Small intestine (tissue), 7 donors: ENCODE measurements at regions not wholly inside any gene's neighbourhood (a gene's known extent, or its start where the extent isn't known, plus 50 kb on each side); places are given as distances from the start of the nearest gene placed in this dataset.

Source experiments
- DNase-seq, 2 donors: peaks; one replicate each; pipeline versions ENCODE4 v3.0.0 to v3.0.0-alpha.2; 2013
- FAIRE-seq: peaks from 2 replicates; lab custom pipeline; 2012; peaks lifted over from hg19 to GRCh38; lab: Jason Lieb, UNC
- H3K27ac ChIP-seq, 3 donors: one replicate each; pipeline ENCODE4 v1.5.1; 2013; ENCODE audit warnings: low read length in 2 of 3, mild to moderate bottlenecking in 2 of 3, control low read depth in 1 of 3, inconsistent platforms in 1 of 3, low read depth in 1 of 3, moderate library complexity in 1 of 3
- H3K27me3 ChIP-seq, 3 donors: one replicate each; pipeline ENCODE4 v1.6.1; 2013; ENCODE audit warnings: low read length in 3 of 3, inconsistent platforms in 1 of 3; ENCODE audit not compliant: control insufficient read depth in 3 of 3, insufficient read depth in 3 of 3
- H3K36me3 ChIP-seq, 3 donors: one replicate each; pipeline ENCODE4 v1.6.1; 2013; ENCODE audit warnings: low read length in 3 of 3, inconsistent platforms in 1 of 3, low read depth in 1 of 3, mild to moderate bottlenecking in 1 of 3, moderate library complexity in 1 of 3; ENCODE audit not compliant: control insufficient read depth in 3 of 3, insufficient read depth in 2 of 3
- H3K4me1 ChIP-seq, 3 donors: one replicate each; pipeline ENCODE4 v1.6.1; 2013; ENCODE audit warnings: low read length in 2 of 3, inconsistent platforms in 1 of 3, low read depth in 1 of 3, mild to moderate bottlenecking in 1 of 3, moderate library complexity in 1 of 3; ENCODE audit not compliant: control insufficient read depth in 3 of 3, insufficient read depth in 2 of 3
- H3K4me3 ChIP-seq, 3 donors: one replicate each; pipeline ENCODE4 v1.5.1; 2013; ENCODE audit warnings: low read length in 3 of 3, control low read depth in 1 of 3, inconsistent platforms in 1 of 3, low read depth in 1 of 3, mild to moderate bottlenecking in 1 of 3, moderate library complexity in 1 of 3
- H3K9me3 ChIP-seq, 2 donors: one replicate each; pipeline ENCODE4 v1.6.1; 2013; ENCODE audit warnings: low read depth in 1 of 2, low read length in 1 of 2; ENCODE audit not compliant: control insufficient read depth in 2 of 2, insufficient read depth in 1 of 2
- WGBS, 3 donors: extraction: QIAGEN DNeasy Blood & Tissue Kit; methylation state at CpG; one replicate each; pipeline ENCODE4 v1.1.7; 2013; 5-methylcytosine and 5-hydroxymethylcytosine counted together
- donor health status: healthy with polysubstance abuse.
- donor health status: control.
- donor health status: control.
- donor health status: Bipolar disorder and iron deficiency.
- donor health status: healthy.

GRCh38 chr9:88077071-88077617 lies 61.1 kb downstream of the SPATA31C2 start:
- Histone ChIP-seq H3K36me3 (no peaks in the 10 kb centered on the region), H3K4me1 (peaks cover 0 to 6% (median 0%) of the 10 kb centered on the region in 3 donors), H3K9me3 (no peaks in the 10 kb centered on the region), H3K27me3 (peaks cover 0 to 4% (median 0%) of the 10 kb centered on the region in 3 donors), H3K4me3 (peak overlapping the region in 2 of 3 donors; percentile 71), H3K27ac (peak overlapping the region; percentile 6 to 82 (median 75))
- FAIRE-seq (no peak), DNase-seq (no peak)
- 25 to 40% (median 36%) methylated on average over 20 of the region's 20 CpGs for WGBS, 3 donors

GRCh38 chr9:88076286-88077070 lies 61.8 kb downstream of the SPATA31C2 start:
- Histone ChIP-seq H3K36me3 (no peaks in the 10 kb centered on the region), H3K4me3 (peak overlapping the region in 2 of 3 donors; percentile 71), H3K4me1 (peaks cover 0 to 6% (median 0%) of the 10 kb centered on the region in 3 donors), H3K27ac (peak overlapping the region; percentile 75 to 88 (median 82)), H3K27me3 (peaks cover 0 to 4% (median 0%) of the 10 kb centered on the region in 3 donors), H3K9me3 (no peaks in the 10 kb centered on the region)
- peak; percentile 88 to 93 for DNase-seq
- no peak for FAIRE-seq
- whole genome bisulfite sequencing, 3 donors, result 1 to 3% (median 3%) methylated on average over 41 to 57 of the region's 57 CpGs

- no peaks in the 10 kb centered on the region for H3K36me3 ChIP-seq
- 1 to 4% (median 2%) methylated on average over 12 of the region's 12 CpGs for WGBS, 3 donors
- no peak for FAIRE-seq
- H3K27me3 ChIP-seq, result peaks cover 0 to 4% (median 0%) of the 10 kb centered on the region in 3 donors
- H3K9me3 ChIP-seq, result no peaks in the 10 kb centered on the region
- peaks cover 0 to 6% (median 0%) of the 10 kb centered on the region in 3 donors for H3K4me1 ChIP-seq
- peak overlapping the region; percentile 75 to 88 (median 82) for H3K27ac ChIP-seq
- H3K4me3 ChIP-seq, result peak overlapping the region in 2 of 3 donors; percentile 71
- no peak for DNase-seq
Observed at GRCh38 chr9:88075966-88076285, 62.3 kb downstream of the SPATA31C2 start.

- Histone ChIP-seq H3K36me3 (no peaks in the 10 kb centered on the region), H3K4me1 (peaks cover 0 to 6% (median 0%) of the 10 kb centered on the region in 3 donors), H3K27ac (no peak overlapping the region), H3K9me3 (no peaks in the 10 kb centered on the region), H3K4me3 (no peak overlapping the region), H3K27me3 (peaks cover 0 to 4% (median 0%) of the 10 kb centered on the region in 3 donors)
- no peak for DNase-seq
- 23 to 44% (median 29%) methylated on average over 3 of the region's 3 CpGs for WGBS, 3 donors
- no peak for FAIRE-seq
Observed at GRCh38 chr9:88075506-88075905, 62.8 kb downstream of the SPATA31C2 start.

GRCh38 chr9:88074931-88075330 lies 63.3 kb downstream of the SPATA31C2 start:
- Histone ChIP-seq H3K4me3 (no peak overlapping the region), H3K27me3 (peaks cover 0 to 4% (median 0%) of the 10 kb centered on the region in 3 donors), H3K36me3 (no peaks in the 10 kb centered on the region), H3K9me3 (no peaks in the 10 kb centered on the region), H3K4me1 (peaks cover 0 to 6% (median 0%) of the 10 kb centered on the region in 3 donors), H3K27ac (no peak overlapping the region)
- 94 to 96% (median 95%) methylated on average over 5 of the region's 5 CpGs for WGBS, 3 donors
- DNase-seq, result no peak
- FAIRE-seq, result no peak

- Histone ChIP-seq H3K27ac (no peak overlapping the region), H3K4me3 (no peak overlapping the region), H3K36me3 (no peaks in the 10 kb centered on the region), H3K27me3 (peaks cover 0 to 4% (median 0%) of the 10 kb centered on the region in 3 donors), H3K4me1 (peaks cover 0 to 6% (median 0%) of the 10 kb centered on the region in 3 donors), H3K9me3 (no peaks in the 10 kb centered on the region)
- FAIRE-seq (no peak), DNase-seq (no peak)
- 94 to 98% (median 94%) methylated on average over 2 of the region's 2 CpGs for WGBS, 3 donors
Observed at GRCh38 chr9:88072831-88073375, 65.4 kb downstream of the SPATA31C2 start.

- H3K4me3 ChIP-seq, result no peak overlapping the region
- no peak overlapping the region for H3K27ac ChIP-seq
- FAIRE-seq (no peak), DNase-seq (no peak)
- WGBS, 3 donors, result 73 to 78% (median 75%) methylated on average over 2 of the region's 2 CpGs
- H3K9me3 ChIP-seq, result no peaks in the 10 kb centered on the region
- no peaks in the 10 kb centered on the region for H3K4me1 ChIP-seq
- no peaks in the 10 kb centered on the region for H3K36me3 ChIP-seq
- H3K27me3 ChIP-seq, result no peaks in the 10 kb centered on the region
Observed at GRCh38 chr9:88071331-88071730, 66.9 kb downstream of the SPATA31C2 start.

- DNase-seq, result no peak
- Histone ChIP-seq H3K9me3 (no peaks in the 10 kb centered on the region), H3K4me1 (no peaks in the 10 kb centered on the region), H3K4me3 (no peak overlapping the region), H3K36me3 (no peaks in the 10 kb centered on the region), H3K27ac (no peak overlapping the region), H3K27me3 (no peaks in the 10 kb centered on the region)
- peak; percentile 47 for FAIRE-seq
- 68 to 75% (median 74%) methylated on average over 3 of the region's 3 CpGs for WGBS, 3 donors
Observed at GRCh38 chr9:88065619-88066018, 72.7 kb downstream of the SPATA31C2 start.
